GM12873 (cell line): ENCODE measurements at regions not wholly inside any gene's neighbourhood (a gene's known extent, or its start where the extent isn't known, plus 50 kb on each side); places are given as distances from the start of the nearest gene placed in this dataset.

Experiments
- CTCF ChIP-seq: IDR thresholded peaks from 2 replicates; pipeline ENCODE4 v1.5.1; 2012; ENCODE audit warnings: low read depth, mild to moderate bottlenecking, moderate library complexity, low read length, control low read depth; ENCODE audit not compliant: insufficient read depth; ENCODE audit errors: missing control alignments

GRCh38 chr3:71961378-71961777, 176.4 kb upstream of the PROK2 start:
- TF ChIP-seq CTCF: no peak

GRCh38 chr3:71958533-71958932, 173.6 kb upstream of the PROK2 start:
- TF ChIP-seq CTCF: no peak

GRCh38 chr3:71956716-71957115, 171.8 kb upstream of the PROK2 start:
- TF ChIP-seq CTCF: peak; percentile 10

GRCh38 chr3:71956069-71956340, 171.1 kb upstream of the PROK2 start:
- no peak for TF ChIP-seq CTCF

GRCh38 chr3:71955240-71956068, 170.5 kb upstream of the PROK2 start:
- TF ChIP-seq CTCF: peak; percentile 62

GRCh38 chr3:71951842-71952241, 166.9 kb upstream of the PROK2 start:
- TF ChIP-seq CTCF: no peak

GRCh38 chr3:71951361-71951760, 166.4 kb upstream of the PROK2 start:
- no peak for TF ChIP-seq CTCF

GRCh38 chr3:71949442-71949841, 164.5 kb upstream of the PROK2 start:
- TF ChIP-seq CTCF: no peak
